ENCODE measurements at regions not wholly inside any gene's neighbourhood (a gene's known extent, or its start where the extent isn't known, plus 50 kb on each side); places are given as distances from the start of the nearest gene placed in this dataset.

DNA sequence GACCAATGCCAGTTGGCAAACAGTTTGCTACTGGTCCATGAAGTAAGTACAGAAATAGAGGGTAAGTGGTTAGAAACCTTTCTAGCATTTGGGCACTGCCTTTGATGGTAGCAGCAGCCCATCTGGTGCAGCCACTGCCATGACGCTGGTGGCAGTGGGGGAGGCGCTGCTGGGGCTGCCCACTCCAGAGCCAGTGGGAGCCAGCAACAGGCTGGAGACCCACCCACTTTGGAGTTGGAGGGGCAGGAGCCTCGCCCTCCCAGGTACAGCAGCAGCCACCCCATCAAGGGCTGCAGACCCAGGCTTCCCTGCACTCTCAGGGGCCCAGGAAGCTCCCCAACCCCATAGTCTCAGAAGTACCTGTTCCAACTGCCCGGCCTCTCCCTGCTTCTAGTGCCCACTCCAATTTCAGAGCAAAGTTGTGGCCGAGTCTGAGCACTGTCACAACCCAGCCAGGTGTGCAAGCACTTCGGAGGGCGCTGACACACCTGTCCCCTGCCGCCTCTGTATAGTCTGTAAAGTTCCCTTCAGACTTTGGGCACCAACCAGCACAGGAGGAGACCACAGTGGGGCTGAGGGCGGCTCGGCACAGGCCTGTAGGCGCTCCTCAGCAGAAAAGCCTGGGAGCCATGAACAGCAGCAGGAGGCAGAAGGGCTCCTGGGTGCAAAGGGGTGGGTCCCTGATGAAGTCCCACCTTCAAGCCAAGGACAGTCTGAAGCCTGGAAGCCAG lies 125.6 kb upstream of the CCDC150 start:
- no peak for DNase-seq (ENCODE audit: low spot score)
- Mint-ChIP-seq H3K27me3 (ENCODE audit: insufficient read depth, low read depth) (no peaks in the 10 kb centered on the region), H3K4me3 (no peak overlapping the region), H3K4me1 (peaks cover 6% of the 10 kb centered on the region), H3K36me3 (no peaks in the 10 kb centered on the region), H3K27ac (no peak overlapping the region), H3K9me3 (no peaks in the 10 kb centered on the region)
- TF ChIP-seq EZH2phosphoT487 (IDR thresholded peaks at IDR 0.05) (no peak), EZH2 (IDR thresholded peaks at IDR 0.05) (no peak)
- TF ChIP-seq, protein P1, sequence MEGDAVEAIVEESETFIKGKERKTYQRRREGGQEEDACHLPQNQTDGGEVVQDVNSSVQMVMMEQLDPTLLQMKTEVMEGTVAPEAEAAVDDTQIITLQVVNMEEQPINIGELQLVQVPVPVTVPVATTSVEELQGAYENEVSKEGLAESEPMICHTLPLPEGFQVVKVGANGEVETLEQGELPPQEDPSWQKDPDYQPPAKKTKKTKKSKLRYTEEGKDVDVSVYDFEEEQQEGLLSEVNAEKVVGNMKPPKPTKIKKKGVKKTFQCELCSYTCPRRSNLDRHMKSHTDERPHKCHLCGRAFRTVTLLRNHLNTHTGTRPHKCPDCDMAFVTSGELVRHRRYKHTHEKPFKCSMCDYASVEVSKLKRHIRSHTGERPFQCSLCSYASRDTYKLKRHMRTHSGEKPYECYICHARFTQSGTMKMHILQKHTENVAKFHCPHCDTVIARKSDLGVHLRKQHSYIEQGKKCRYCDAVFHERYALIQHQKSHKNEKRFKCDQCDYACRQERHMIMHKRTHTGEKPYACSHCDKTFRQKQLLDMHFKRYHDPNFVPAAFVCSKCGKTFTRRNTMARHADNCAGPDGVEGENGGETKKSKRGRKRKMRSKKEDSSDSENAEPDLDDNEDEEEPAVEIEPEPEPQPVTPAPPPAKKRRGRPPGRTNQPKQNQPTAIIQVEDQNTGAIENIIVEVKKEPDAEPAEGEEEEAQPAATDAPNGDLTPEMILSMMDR (IDR thresholded peaks at IDR 0.05), result no peak
- no peak overlapping the region for H2AFZ ChIP-seq (replicated peaks)
- no peaks in the 10 kb centered on the region for H3F3A ChIP-seq (ENCODE audit: low read depth)
- H3K9ac ChIP-seq, result no peak overlapping the region
- no peaks in the 10 kb centered on the region for H4K20me1 ChIP-seq (ENCODE audit: low read depth)
- H3K9me3 ChIP-seq (ENCODE audit: low read depth), result no peaks in the 10 kb centered on the region
- H3K79me2 ChIP-seq (ENCODE audit: low read depth), result no peaks in the 10 kb centered on the region
- no peaks in the 10 kb centered on the region for H3K27me3 ChIP-seq
- no peak overlapping the region for H3K4me2 ChIP-seq
- H3K36me3 ChIP-seq, result no peaks in the 10 kb centered on the region
- no peak overlapping the region for H3K27ac ChIP-seq
- H3K4me1 ChIP-seq, result no peaks in the 10 kb centered on the region
- H3K4me3 ChIP-seq, result no peak overlapping the region

GRCh38 chr2:196514641-196515040 lies 124.9 kb upstream of the CCDC150 start:
- Histone ChIP-seq H2AFZ (replicated peaks) (no peak overlapping the region), H3K27ac (no peak overlapping the region), H3K36me3 (no peaks in the 10 kb centered on the region), H3K79me2 (ENCODE audit: low read depth) (no peaks in the 10 kb centered on the region), H3K4me1 (no peaks in the 10 kb centered on the region), H3K9me3 (ENCODE audit: low read depth) (no peaks in the 10 kb centered on the region), H3K4me2 (no peak overlapping the region), H3F3A (ENCODE audit: low read depth) (no peaks in the 10 kb centered on the region), H3K27me3 (no peaks in the 10 kb centered on the region), H3K4me3 (no peak overlapping the region), H3K9ac (no peak overlapping the region), H4K20me1 (ENCODE audit: low read depth) (no peaks in the 10 kb centered on the region)
- H3K36me3 Mint-ChIP-seq, result no peaks in the 10 kb centered on the region
- no peak overlapping the region for H3K4me3 Mint-ChIP-seq
- H3K27me3 Mint-ChIP-seq (ENCODE audit: insufficient read depth, low read depth), result no peaks in the 10 kb centered on the region
- no peaks in the 10 kb centered on the region for H3K9me3 Mint-ChIP-seq
- TF ChIP-seq EZH2 (IDR thresholded peaks at IDR 0.05) (no peak), EZH2phosphoT487 (IDR thresholded peaks at IDR 0.05) (no peak)
- TF ChIP-seq, protein P1 (IDR thresholded peaks at IDR 0.05), result no peak
- H3K27ac Mint-ChIP-seq, result no peak overlapping the region
- peaks cover 6% of the 10 kb centered on the region for H3K4me1 Mint-ChIP-seq
- no peak for DNase-seq (ENCODE audit: low spot score)

GRCh38 chr2:196515051-196515450 lies 124.5 kb upstream of the CCDC150 start:
- Histone ChIP-seq H3K9ac (no peak overlapping the region), H4K20me1 (ENCODE audit: low read depth) (no peaks in the 10 kb centered on the region), H3K4me3 (no peak overlapping the region), H3K79me2 (ENCODE audit: low read depth) (no peaks in the 10 kb centered on the region), H3K36me3 (no peaks in the 10 kb centered on the region), H3F3A (ENCODE audit: low read depth) (no peaks in the 10 kb centered on the region), H3K4me2 (no peak overlapping the region), H3K9me3 (ENCODE audit: low read depth) (no peaks in the 10 kb centered on the region), H2AFZ (replicated peaks) (no peak overlapping the region), H3K27me3 (no peaks in the 10 kb centered on the region), H3K27ac (no peak overlapping the region), H3K4me1 (no peaks in the 10 kb centered on the region)
- H3K4me3 Mint-ChIP-seq, result no peak overlapping the region
- no peaks in the 10 kb centered on the region for H3K36me3 Mint-ChIP-seq
- H3K9me3 Mint-ChIP-seq, result no peaks in the 10 kb centered on the region
- H3K27me3 Mint-ChIP-seq (ENCODE audit: insufficient read depth, low read depth), result no peaks in the 10 kb centered on the region
- no peak for DNase-seq (ENCODE audit: low spot score)
- TF ChIP-seq EZH2 (IDR thresholded peaks at IDR 0.05) (no peak), EZH2phosphoT487 (IDR thresholded peaks at IDR 0.05) (no peak)
- TF ChIP-seq, protein P1 (IDR thresholded peaks at IDR 0.05), result no peak
- peak overlapping the region; percentile 83 for H3K27ac Mint-ChIP-seq
- H3K4me1 Mint-ChIP-seq, result peaks cover 6% of the 10 kb centered on the region
